IMR-90 (cell line): ENCODE measurements at regions not wholly inside any gene's neighbourhood (a gene's known extent, or its start where the extent isn't known, plus 50 kb on each side); places are given as distances from the start of the nearest gene placed in this dataset.

ENCODE experiments used
- ATAC-seq: fragments of 200-7000 bp; cut with Tn5 transposase; 2 replicates; pipeline ENCODE4 v1.9.1; 2020; ENCODE audit warnings: low read depth, mild to moderate bottlenecking, moderate library complexity
- BruUV-seq: library from RNA; stranded (reverse); fragments of 400-500 nt; replicated peaks from 2 replicates; lab custom pipeline; 2021; lab: Mats Ljungman, UMichigan
- CTCF ChIA-PET: fragments of 300-600 bp; formaldehyde crosslinking; extraction: SDS; loops from one replicate; lab custom pipeline; 2021; ENCODE audit warnings: antibody characterized with exemption; lab: Yijun Ruan, JAX
- POLR2A ChIA-PET: fragments of 300-600 bp; sonication (Branson Sonifier 250); formaldehyde crosslinking; loops from one replicate; lab custom pipeline; 2022; ENCODE audit warnings: antibody characterized with exemption; ENCODE audit not compliant: unreplicated experiment; lab: Charles Lee
- DNase-seq: peaks from one replicate; pipeline ENCODE4 v3.0.0; 2013
- H2AFZ ChIP-seq: replicated peaks from 2 replicates; pipeline ENCODE3; 2013; ENCODE audit warnings: low read length, mild to moderate bottlenecking; ENCODE audit not compliant: poor library complexity
- H2AK5ac ChIP-seq: 2 replicates; pipeline ENCODE4 v1.6.1; 2013; ENCODE audit warnings: low read depth, low read length, inconsistent platforms
- H2AK9ac ChIP-seq: replicated peaks from 2 replicates; pipeline ENCODE3; 2013; ENCODE audit warnings: mild to moderate bottlenecking, low read depth, low read length, moderate library complexity; ENCODE audit not compliant: poor library complexity
- H2BK120ac ChIP-seq: 2 replicates; pipeline ENCODE4 v1.6.1; 2013; ENCODE audit warnings: low read depth, low read length, inconsistent platforms
- H2BK15ac ChIP-seq: 3 replicates; pipeline ENCODE4 v1.6.1; 2013; ENCODE audit warnings: low read depth, low read length, inconsistent platforms
- H2BK20ac ChIP-seq: 2 replicates; pipeline ENCODE4 v1.6.1; 2013; ENCODE audit warnings: low read depth, mild to moderate bottlenecking, inconsistent platforms, low read length, moderate library complexity
- H2BK5ac ChIP-seq: 2 replicates; pipeline ENCODE4 v1.6.1; 2013; ENCODE audit warnings: mild to moderate bottlenecking, low read depth, low read length, inconsistent platforms; ENCODE audit not compliant: poor library complexity, severe bottlenecking
- H3K14ac ChIP-seq: replicated peaks from 2 replicates; pipeline ENCODE4 v1.6.1; 2013; ENCODE audit warnings: low read depth, low read length, inconsistent platforms
- H3K18ac ChIP-seq: 2 replicates; pipeline ENCODE4 v1.6.1; 2013; ENCODE audit warnings: low read depth, low read length, control low read depth
- H3K23ac ChIP-seq: 2 replicates; pipeline ENCODE4 v1.6.1; 2013; ENCODE audit warnings: low read depth, low read length, inconsistent platforms
- H3K27ac ChIP-seq: 2 replicates; pipeline ENCODE4 v1.5.1; 2013; ENCODE audit warnings: mild to moderate bottlenecking, control low read depth, low read length; ENCODE audit not compliant: insufficient read depth
- H3K27me3 ChIP-seq: 2 replicates; pipeline ENCODE4 v1.6.1; 2013; ENCODE audit warnings: low read length; ENCODE audit not compliant: control insufficient read depth, insufficient read depth
- H3K36me3 ChIP-seq: 2 replicates; pipeline ENCODE4 v1.6.1; 2013; ENCODE audit warnings: low read length, mixed read lengths; ENCODE audit not compliant: control insufficient read depth, insufficient read depth
- H3K4ac ChIP-seq: 2 replicates; pipeline ENCODE4 v1.6.1; 2013; ENCODE audit warnings: low read depth, low read length, inconsistent platforms
- H3K4me1 ChIP-seq: 2 replicates; pipeline ENCODE4 v1.6.1; 2013; ENCODE audit warnings: low read length, mixed read lengths; ENCODE audit not compliant: control insufficient read depth, insufficient read depth
- H3K4me2 ChIP-seq: 2 replicates; pipeline ENCODE4 v1.6.1; 2013; ENCODE audit warnings: low read depth, mild to moderate bottlenecking, control low read depth, low read length, moderate library complexity
- H3K4me3 ChIP-seq: 2 replicates; pipeline ENCODE4 v1.5.1; 2013; ENCODE audit warnings: low read depth, mild to moderate bottlenecking, control low read depth, low read length, moderate library complexity; ENCODE audit not compliant: insufficient read depth
- H3K56ac ChIP-seq: 2 replicates; pipeline ENCODE4 v1.6.1; 2013; ENCODE audit warnings: low read length, inconsistent platforms; ENCODE audit not compliant: insufficient read depth; ENCODE audit errors: extremely low read depth
- H3K79me1 ChIP-seq, 2 experiments: 2 replicates each; pipeline ENCODE4 v1.6.1; 2013; ENCODE audit warnings: low read length in 2 of 2, inconsistent platforms in 1 of 2, low read depth in 1 of 2
- H3K9ac ChIP-seq: 2 replicates; pipeline ENCODE4 v1.6.1; 2013; ENCODE audit warnings: low read depth, low read length, control low read depth
- H3K9me1 ChIP-seq: 2 replicates; pipeline ENCODE4 v1.6.1; 2013; ENCODE audit warnings: low read length, inconsistent platforms; ENCODE audit not compliant: insufficient read depth
- H3K9me3 ChIP-seq: 2 replicates; pipeline ENCODE4 v1.6.1; 2013; ENCODE audit warnings: low read length; ENCODE audit not compliant: control insufficient read depth, insufficient read depth
- H4K20me1 ChIP-seq: 2 replicates; pipeline ENCODE4 v1.6.1; 2013; ENCODE audit warnings: low read length, inconsistent platforms; ENCODE audit not compliant: insufficient read depth
- H4K5ac ChIP-seq: 2 replicates; pipeline ENCODE4 v1.6.1; 2013; ENCODE audit warnings: mild to moderate bottlenecking, low read depth, low read length, control low read depth
- H4K8ac ChIP-seq, 2 experiments: 2 replicates each; pipeline ENCODE4 v1.6.1; 2013; ENCODE audit warnings: low read depth in 2 of 2, low read length in 2 of 2, control low read depth in 1 of 2, inconsistent platforms in 1 of 2
- H4K91ac ChIP-seq: 2 replicates; pipeline ENCODE4 v1.6.1; 2013; ENCODE audit warnings: low read depth, low read length, inconsistent platforms; ENCODE audit not compliant: insufficient read depth
- BHLHE40 ChIP-seq: fragments of 150-350 bp; IDR thresholded peaks from 2 replicates; pipeline ENCODE4 v1.6.1; 2016; ENCODE audit warnings: mild to moderate bottlenecking, low read depth, low read length
- CEBPB ChIP-seq: IDR thresholded peaks from 2 replicates; pipeline ENCODE4 v1.6.1; 2012; ENCODE audit warnings: low read depth, low read length, improper control_type of control experiment
- CHD1 ChIP-seq: IDR thresholded peaks from 2 replicates; pipeline ENCODE4 v1.6.1; 2012; ENCODE audit warnings: low read depth, low read length, improper control_type of control experiment
- CTCF ChIP-seq: conservative IDR thresholded peaks from 2 replicates; pipeline ENCODE4 v1.5.1; 2012; ENCODE audit warnings: mild to moderate bottlenecking, low read depth, low read length, improper control_type of control experiment
- ELK1 ChIP-seq: fragments of 150-350 bp; IDR thresholded peaks from 2 replicates; pipeline ENCODE4 v1.6.1; 2016; ENCODE audit warnings: low read depth, mild to moderate bottlenecking, low read length, moderate library complexity, borderline replicate concordance
- FOS ChIP-seq: fragments of 150-350 bp; IDR thresholded peaks from 2 replicates; pipeline ENCODE4 v1.6.1; 2016; ENCODE audit warnings: low read depth, low read length
- MAFK ChIP-seq: IDR thresholded peaks from 2 replicates; pipeline ENCODE4 v1.6.1; 2012; ENCODE audit warnings: low read depth, low read length, improper control_type of control experiment
- MAZ ChIP-seq: IDR thresholded peaks from 2 replicates; pipeline ENCODE4 v1.6.1; 2012; ENCODE audit warnings: low read depth, mild to moderate bottlenecking, low read length, improper control_type of control experiment, moderate library complexity, borderline replicate concordance
- MXI1 ChIP-seq: IDR thresholded peaks from 2 replicates; pipeline ENCODE4 v1.6.1; 2012; ENCODE audit warnings: low read depth, mild to moderate bottlenecking, low read length, moderate library complexity, borderline replicate concordance
- NFE2L2 ChIP-seq: fragments of 150-350 bp; IDR thresholded peaks from 2 replicates; pipeline ENCODE4 v1.6.1; 2016; ENCODE audit warnings: low read depth, mild to moderate bottlenecking, low read length
- POLR2A ChIP-seq: IDR thresholded peaks from 2 replicates; pipeline ENCODE4 v1.6.1; 2012; ENCODE audit warnings: mild to moderate bottlenecking, low read depth, low read length
- RAD21 ChIP-seq: IDR thresholded peaks from 2 replicates; pipeline ENCODE4 v1.6.1; 2012; ENCODE audit warnings: low read length, improper control_type of control experiment
- RCOR1 ChIP-seq: IDR thresholded peaks from 2 replicates; pipeline ENCODE4 v1.6.1; 2012; ENCODE audit warnings: mild to moderate bottlenecking, low read length, improper control_type of control experiment; ENCODE audit not compliant: insufficient replicate concordance
- RFX5 ChIP-seq: IDR thresholded peaks from 2 replicates; pipeline ENCODE4 v1.8.0; 2012; ENCODE audit warnings: low read depth, mild to moderate bottlenecking, low read length, moderate library complexity
- SMC3 ChIP-seq: fragments of 150-350 bp; IDR thresholded peaks from 2 replicates; pipeline ENCODE4 v1.6.1; 2016; ENCODE audit warnings: low read depth, mild to moderate bottlenecking, antibody characterized with exemption, low read length, moderate library complexity
- USF2 ChIP-seq: fragments of 150-350 bp; IDR thresholded peaks from 2 replicates; pipeline ENCODE4 v1.6.1; 2017; ENCODE audit warnings: mild to moderate bottlenecking, antibody characterized with exemption, low read length, low read depth
- WGBS, 2 experiments: methylation state at CpG; one replicate each; pipeline versions ENCODE4 v1.1.5 to v1.1.7; 2013; ENCODE audit warnings: missing lambda C conversion rate in 2 of 2; ENCODE audit not compliant: insufficient read length in 1 of 2; ENCODE audit errors: extremely low coverage in 2 of 2; 5-methylcytosine and 5-hydroxymethylcytosine counted together
- dilution Hi-C: fragments of 300-500 bp; cut with HindIII; formaldehyde crosslinking; loops from one replicate; pipeline ENCODE4 v1.14.3; 2018; ENCODE audit warnings: low sequenced_read_pairs; ENCODE audit not compliant: unreplicated experiment
- in situ Hi-C: fragments of 300-500 bp; cut with MboI; formaldehyde crosslinking; loops from 3 replicates; pipeline ENCODE4 v1.14.3; 2019; ENCODE audit warnings: low sequenced_read_pairs, inconsistent platforms, mixed read lengths
- intact Hi-C: fragments of 100-400 bp; cut with micrococcal nuclease; formaldehyde crosslinking; loops from 2 replicates; pipeline ENCODE4 v1.10.0; 2022

- H3K4ac ChIP-seq, result no peak overlapping the region
- H3K4me1 ChIP-seq, result no peaks in the 10 kb centered on the region
- no peak overlapping the region for H3K14ac ChIP-seq
- H3K18ac ChIP-seq, result no peak overlapping the region
- in situ Hi-C loops (no loop called here), dilution Hi-C loops (no loop called here), intact Hi-C loops (no loop called here)
- no peak overlapping the region for H4K91ac ChIP-seq
- no peaks in the 10 kb centered on the region; the same call in 1 of the 2 replicates for H3K27me3 ChIP-seq
- no peak overlapping the region for H3K27ac ChIP-seq
- POLR2A ChIA-PET, result no interaction called here
- no peaks in the 10 kb centered on the region for H3K9me3 ChIP-seq
- ATAC-seq (no peak), DNase-seq (no peak)
- no peak overlapping the region for H2AFZ ChIP-seq
- no peak overlapping the region for H3K9ac ChIP-seq
- H4K20me1 ChIP-seq, result no peaks in the 10 kb centered on the region
- BruUV-seq, result no TSS peak
- no peak for TF ChIP-seq RFX5
- no peak for TF ChIP-seq MXI1
- no peak for TF ChIP-seq MAFK
- TF ChIP-seq RCOR1, result no peak
- TF ChIP-seq RAD21, result no peak
- TF ChIP-seq ELK1, result no peak
- TF ChIP-seq CTCF, result no peak
- TF ChIP-seq BHLHE40, result no peak
- no peak for TF ChIP-seq NFE2L2
- no peak for TF ChIP-seq SMC3
- no peak for TF ChIP-seq POLR2A
- no peak for TF ChIP-seq CHD1
- no peak for TF ChIP-seq FOS
- no peak for TF ChIP-seq CEBPB
- TF ChIP-seq USF2, result no peak
- TF ChIP-seq MAZ, result no peak
- WGBS, 2 experiments, result no CpG with 5 or more reads among the region's 2 CpGs
- H3K36me3 ChIP-seq, result no peaks in the 10 kb centered on the region
- no peak overlapping the region for H4K5ac ChIP-seq
- H2BK5ac ChIP-seq, result no peak overlapping the region
- no peak overlapping the region for H4K8ac ChIP-seq
- no peak overlapping the region for H2AK9ac ChIP-seq
- no peak overlapping the region for H3K23ac ChIP-seq
- no peak overlapping the region for H3K4me2 ChIP-seq
- H3K9me1 ChIP-seq, result no peaks in the 10 kb centered on the region
- no peak overlapping the region for H2BK15ac ChIP-seq
- H2AK5ac ChIP-seq, result no peak overlapping the region
- H2BK20ac ChIP-seq, result no peak overlapping the region
- no peak overlapping the region for H2BK120ac ChIP-seq
- CTCF ChIA-PET, result no interaction called here
- H3K56ac ChIP-seq, result no peak overlapping the region
- H3K4me3 ChIP-seq, result no peak overlapping the region
- H3K79me1 ChIP-seq, result no peaks in the 10 kb centered on the region
Measured at GRCh38 chr5:135688385-135688784, 109.6 kb upstream of the CXCL14 start.
